22Rv1 (cell line): ENCODE measurements at regions not wholly inside any gene's neighbourhood (a gene's known extent, or its start where the extent isn't known, plus 50 kb on each side); places are given as distances from the start of the nearest gene placed in this dataset.

Experiments used
- CTCF ChIP-seq: fragments of 450-650 bp; IDR thresholded peaks from 2 replicates; pipeline ENCODE4 v1.5.1; 2017; ENCODE audit warnings: mild to moderate bottlenecking
- ZFX ChIP-seq: fragments of 450-650 bp; IDR thresholded peaks from 2 replicates; pipeline ENCODE4 v1.6.1; 2017; ENCODE audit warnings: antibody characterized with exemption, borderline replicate concordance

- no peak for TF ChIP-seq CTCF
- TF ChIP-seq ZFX: no peak
Measured at GRCh38 chr4:149045731-149046130, 603.5 kb upstream of the NR3C2 start.
